GM23338 (cell line): ENCODE measurements at regions not wholly inside any gene's neighbourhood (a gene's known extent, or its start where the extent isn't known, plus 50 kb on each side); places are given as distances from the start of the nearest gene placed in this dataset.

ENCODE experiments used
- CREB1 ChIP-seq: fragments of 250-450 bp; sonication (Bioruptor Pico); IDR thresholded peaks from 2 replicates; pipeline ENCODE4 v1.5.0; 2020; ENCODE audit warnings: low read depth, mild to moderate bottlenecking, moderate library complexity
- EZH2 ChIP-seq: fragments of 200-600 bp; sonication (generic); IDR thresholded peaks from one replicate; pipeline ENCODE4 v1.8.0; 2017; ENCODE audit warnings: antibody characterized with exemption, mild to moderate bottlenecking, low read depth; ENCODE audit not compliant: unreplicated experiment
- EZH2phosphoT487 ChIP-seq: fragments of 200-600 bp; sonication (generic); IDR thresholded peaks from one replicate; pipeline ENCODE4 v1.8.1; 2018; ENCODE audit warnings: antibody characterized with exemption; ENCODE audit not compliant: unreplicated experiment
- NANOG ChIP-seq: IDR thresholded peaks from 2 replicates; pipeline ENCODE4 v1.6.1; 2016; ENCODE audit warnings: antibody characterized with exemption, borderline replicate concordance
- POLR2AphosphoS5 ChIP-seq: IDR thresholded peaks from 2 replicates; pipeline ENCODE4 v1.6.1; 2016; ENCODE audit warnings: antibody characterized with exemption, low read depth
- ZNF331 ChIP-seq: fragments of 250-450 bp; sonication (Bioruptor Pico); IDR thresholded peaks from 2 replicates; pipeline ENCODE4 v1.5.0; 2020; ENCODE audit warnings: low read depth, mild to moderate bottlenecking, moderate library complexity
- TF ChIP-seq, protein P1 (sequence below), 2 experiments: fragments of 200-600 bp in 1 of 2; sonication (generic) in 1 of 2; conservative IDR thresholded peaks; 2 replicates each; pipeline versions ENCODE4 v1.5.1 to v1.6.1; 2016 to 2017; ENCODE audit warnings: antibody characterized with exemption in 2 of 2, low read depth in 2 of 2, mild to moderate bottlenecking in 2 of 2, moderate library complexity in 1 of 2
- TF ChIP-seq, protein P2 (sequence below): IDR thresholded peaks from one replicate; pipeline ENCODE4 v1.6.1; 2018; ENCODE audit warnings: antibody characterized with exemption; ENCODE audit not compliant: unreplicated experiment
- TF ChIP-seq, protein P3 (sequence below): IDR thresholded peaks from 2 replicates; pipeline ENCODE4 v1.6.1; 2016; ENCODE audit warnings: antibody characterized with exemption

DNA sequence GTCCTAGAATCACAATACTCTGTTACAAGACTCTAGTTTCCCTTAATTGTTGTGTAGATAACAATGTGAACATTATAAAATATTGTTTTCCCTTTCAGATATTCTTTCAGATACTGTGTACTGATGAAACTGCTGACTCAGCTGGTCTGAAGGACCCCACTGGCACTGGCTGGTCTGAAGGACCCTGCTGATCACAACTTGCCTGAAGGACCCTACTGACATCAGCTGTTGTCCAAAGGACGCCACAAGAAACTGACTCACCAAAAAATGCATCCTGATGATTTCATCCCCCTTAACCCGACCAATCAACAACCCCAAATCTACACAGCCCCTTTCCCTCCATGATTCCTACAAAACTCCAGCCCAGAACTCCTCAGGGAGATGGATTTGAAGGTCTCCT, 258.8 kb upstream of the GNPDA2 start:
- TF ChIP-seq, protein P1, sequence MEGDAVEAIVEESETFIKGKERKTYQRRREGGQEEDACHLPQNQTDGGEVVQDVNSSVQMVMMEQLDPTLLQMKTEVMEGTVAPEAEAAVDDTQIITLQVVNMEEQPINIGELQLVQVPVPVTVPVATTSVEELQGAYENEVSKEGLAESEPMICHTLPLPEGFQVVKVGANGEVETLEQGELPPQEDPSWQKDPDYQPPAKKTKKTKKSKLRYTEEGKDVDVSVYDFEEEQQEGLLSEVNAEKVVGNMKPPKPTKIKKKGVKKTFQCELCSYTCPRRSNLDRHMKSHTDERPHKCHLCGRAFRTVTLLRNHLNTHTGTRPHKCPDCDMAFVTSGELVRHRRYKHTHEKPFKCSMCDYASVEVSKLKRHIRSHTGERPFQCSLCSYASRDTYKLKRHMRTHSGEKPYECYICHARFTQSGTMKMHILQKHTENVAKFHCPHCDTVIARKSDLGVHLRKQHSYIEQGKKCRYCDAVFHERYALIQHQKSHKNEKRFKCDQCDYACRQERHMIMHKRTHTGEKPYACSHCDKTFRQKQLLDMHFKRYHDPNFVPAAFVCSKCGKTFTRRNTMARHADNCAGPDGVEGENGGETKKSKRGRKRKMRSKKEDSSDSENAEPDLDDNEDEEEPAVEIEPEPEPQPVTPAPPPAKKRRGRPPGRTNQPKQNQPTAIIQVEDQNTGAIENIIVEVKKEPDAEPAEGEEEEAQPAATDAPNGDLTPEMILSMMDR (conservative IDR thresholded peaks at IDR 0.05; ENCODE audit: low read depth in 2 of 2): no peak
- TF ChIP-seq, protein P2, sequence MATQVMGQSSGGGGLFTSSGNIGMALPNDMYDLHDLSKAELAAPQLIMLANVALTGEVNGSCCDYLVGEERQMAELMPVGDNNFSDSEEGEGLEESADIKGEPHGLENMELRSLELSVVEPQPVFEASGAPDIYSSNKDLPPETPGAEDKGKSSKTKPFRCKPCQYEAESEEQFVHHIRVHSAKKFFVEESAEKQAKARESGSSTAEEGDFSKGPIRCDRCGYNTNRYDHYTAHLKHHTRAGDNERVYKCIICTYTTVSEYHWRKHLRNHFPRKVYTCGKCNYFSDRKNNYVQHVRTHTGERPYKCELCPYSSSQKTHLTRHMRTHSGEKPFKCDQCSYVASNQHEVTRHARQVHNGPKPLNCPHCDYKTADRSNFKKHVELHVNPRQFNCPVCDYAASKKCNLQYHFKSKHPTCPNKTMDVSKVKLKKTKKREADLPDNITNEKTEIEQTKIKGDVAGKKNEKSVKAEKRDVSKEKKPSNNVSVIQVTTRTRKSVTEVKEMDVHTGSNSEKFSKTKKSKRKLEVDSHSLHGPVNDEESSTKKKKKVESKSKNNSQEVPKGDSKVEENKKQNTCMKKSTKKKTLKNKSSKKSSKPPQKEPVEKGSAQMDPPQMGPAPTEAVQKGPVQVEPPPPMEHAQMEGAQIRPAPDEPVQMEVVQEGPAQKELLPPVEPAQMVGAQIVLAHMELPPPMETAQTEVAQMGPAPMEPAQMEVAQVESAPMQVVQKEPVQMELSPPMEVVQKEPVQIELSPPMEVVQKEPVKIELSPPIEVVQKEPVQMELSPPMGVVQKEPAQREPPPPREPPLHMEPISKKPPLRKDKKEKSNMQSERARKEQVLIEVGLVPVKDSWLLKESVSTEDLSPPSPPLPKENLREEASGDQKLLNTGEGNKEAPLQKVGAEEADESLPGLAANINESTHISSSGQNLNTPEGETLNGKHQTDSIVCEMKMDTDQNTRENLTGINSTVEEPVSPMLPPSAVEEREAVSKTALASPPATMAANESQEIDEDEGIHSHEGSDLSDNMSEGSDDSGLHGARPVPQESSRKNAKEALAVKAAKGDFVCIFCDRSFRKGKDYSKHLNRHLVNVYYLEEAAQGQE: no peak
- TF ChIP-seq EZH2 (no peak), POLR2AphosphoS5 (no peak), ZNF331 (CRISPR knock-in tag) (no peak), EZH2phosphoT487 (no peak), CREB1 (CRISPR knock-in tag) (no peak), NANOG (no peak)
- TF ChIP-seq, protein P3, sequence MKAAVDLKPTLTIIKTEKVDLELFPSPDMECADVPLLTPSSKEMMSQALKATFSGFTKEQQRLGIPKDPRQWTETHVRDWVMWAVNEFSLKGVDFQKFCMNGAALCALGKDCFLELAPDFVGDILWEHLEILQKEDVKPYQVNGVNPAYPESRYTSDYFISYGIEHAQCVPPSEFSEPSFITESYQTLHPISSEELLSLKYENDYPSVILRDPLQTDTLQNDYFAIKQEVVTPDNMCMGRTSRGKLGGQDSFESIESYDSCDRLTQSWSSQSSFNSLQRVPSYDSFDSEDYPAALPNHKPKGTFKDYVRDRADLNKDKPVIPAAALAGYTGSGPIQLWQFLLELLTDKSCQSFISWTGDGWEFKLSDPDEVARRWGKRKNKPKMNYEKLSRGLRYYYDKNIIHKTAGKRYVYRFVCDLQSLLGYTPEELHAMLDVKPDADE: no peak
